ENCODE measurements at regions not wholly inside any gene's neighbourhood (a gene's known extent, or its start where the extent isn't known, plus 50 kb on each side); places are given as distances from the start of the nearest gene placed in this dataset.

- no peak for DNase-seq
Observed at GRCh38 chr3:148238421-148238821, 459.3 kb upstream of the AGTR1 start.

GRCh38 chr3:148240351-148240750, 457.4 kb upstream of the AGTR1 start:
- DNase-seq = no peak

- no peak for DNase-seq
Observed at GRCh38 chr3:148243609-148244008, 454.1 kb upstream of the AGTR1 start.

- DNase-seq = no peak
Observed at GRCh38 chr3:148246291-148246923, 451.3 kb upstream of the AGTR1 start.

GRCh38 chr3:148253713-148254112, 444.0 kb upstream of the AGTR1 start:
- DNase-seq = no peak

- no peak for DNase-seq
Observed at GRCh38 chr3:148254402-148254801, 443.3 kb upstream of the AGTR1 start.

GRCh38 chr3:148255981-148256969, 441.4 kb upstream of the AGTR1 start:
- no peak for DNase-seq

- no peak for DNase-seq
Observed at GRCh38 chr3:148262980-148263379, 434.7 kb upstream of the AGTR1 start.

GRCh38 chr3:148265841-148266240, 431.9 kb upstream of the AGTR1 start:
- DNase-seq = no peak

GRCh38 chr3:148266341-148266740, 431.4 kb upstream of the AGTR1 start:
- DNase-seq = no peak

GRCh38 chr3:148269816-148270215, 427.9 kb upstream of the AGTR1 start:
- DNase-seq = no peak

- no peak for DNase-seq
Observed at GRCh38 chr3:148280623-148281242, 417.0 kb upstream of the AGTR1 start.

GRCh38 chr3:148289159-148289558, 408.5 kb upstream of the AGTR1 start:
- no peak for DNase-seq

GRCh38 chr3:148297013-148297412, 400.7 kb upstream of the AGTR1 start:
- no peak for DNase-seq

- DNase-seq = no peak
Observed at GRCh38 chr3:148307443-148307843, 390.3 kb upstream of the AGTR1 start.

GRCh38 chr3:148309390-148310035, 388.2 kb upstream of the AGTR1 start:
- no peak for DNase-seq

GRCh38 chr3:148315756-148316155, 381.9 kb upstream of the AGTR1 start:
- DNase-seq = no peak

GRCh38 chr3:148318240-148318639, 379.5 kb upstream of the AGTR1 start:
- DNase-seq = no peak

GRCh38 chr3:148319161-148319915, 378.4 kb upstream of the AGTR1 start:
- DNase-seq = no peak

GRCh38 chr3:148319960-148320359, 377.7 kb upstream of the AGTR1 start:
- no peak for DNase-seq

GRCh38 chr3:148329481-148330235, 368.0 kb upstream of the AGTR1 start:
- DNase-seq = no peak

GRCh38 chr3:148330542-148330941, 367.2 kb upstream of the AGTR1 start:
- peak; percentile 35 for DNase-seq

Measured in NCI-H774 (cell line).